Iris pigment epithelial cell (primary cell): ENCODE measurements at regions not wholly inside any gene's neighbourhood (a gene's known extent, or its start where the extent isn't known, plus 50 kb on each side); places are given as distances from the start of the nearest gene placed in this dataset.

Experiments
- DNase-seq: peaks from one replicate; pipeline ENCODE4 v3.0.0-alpha.2; 2011; ENCODE audit warnings: low read depth

- DNase-seq: no peak
Observed at GRCh38 chr5:14983666-14984441, 112.3 kb upstream of the ANKH start.

GRCh38 chr5:14980698-14981097 is 109.1 kb upstream of the ANKH start:
- no peak for DNase-seq

GRCh38 chr5:14977058-14977685 is 105.6 kb upstream of the ANKH start:
- DNase-seq: no peak

- no peak for DNase-seq
Observed at GRCh38 chr5:14976486-14976885, 104.9 kb upstream of the ANKH start.

GRCh38 chr5:14971873-14972272 is 100.3 kb upstream of the ANKH start:
- DNase-seq: no peak

DNA sequence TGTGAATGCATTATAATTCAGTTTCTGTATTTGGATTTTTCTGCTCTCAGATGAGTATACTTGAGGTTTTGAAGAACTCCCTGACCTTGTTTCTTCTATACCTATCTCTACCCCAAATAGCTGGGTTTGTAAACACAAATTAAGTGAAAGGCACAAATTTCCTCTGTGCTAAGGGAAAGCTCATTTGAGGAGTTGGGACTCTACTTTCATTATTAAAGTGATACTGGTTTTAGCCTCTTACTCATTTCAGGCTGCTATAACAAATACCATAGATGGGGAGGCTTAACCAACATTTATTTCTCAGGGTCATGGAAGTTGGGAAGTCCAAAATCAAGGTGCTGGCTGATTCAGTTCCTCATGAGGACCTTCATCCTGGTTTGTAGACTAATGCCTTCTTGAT is 97.2 kb upstream of the ANKH start:
- DNase-seq: no peak

DNA sequence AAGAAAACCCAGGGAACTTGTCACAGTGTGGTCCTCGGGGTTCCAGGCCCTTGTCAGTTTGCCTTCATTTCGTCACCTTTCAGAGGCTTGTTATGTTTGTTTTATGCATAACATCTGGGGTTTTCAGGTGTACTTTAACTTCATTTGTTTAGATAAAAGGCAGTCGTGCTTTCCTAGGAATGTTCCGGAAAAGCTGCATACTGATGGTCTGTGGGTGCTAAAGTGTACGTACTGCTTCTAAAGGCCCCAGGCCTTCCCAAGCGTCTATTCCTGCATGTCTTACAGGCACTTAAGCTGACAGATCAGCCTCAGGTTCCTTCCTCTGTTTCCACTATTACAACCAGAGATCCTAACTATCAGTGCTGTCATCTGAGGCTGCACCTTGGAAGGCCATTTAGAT is 95.6 kb upstream of the ANKH start:
- DNase-seq: no peak

DNA sequence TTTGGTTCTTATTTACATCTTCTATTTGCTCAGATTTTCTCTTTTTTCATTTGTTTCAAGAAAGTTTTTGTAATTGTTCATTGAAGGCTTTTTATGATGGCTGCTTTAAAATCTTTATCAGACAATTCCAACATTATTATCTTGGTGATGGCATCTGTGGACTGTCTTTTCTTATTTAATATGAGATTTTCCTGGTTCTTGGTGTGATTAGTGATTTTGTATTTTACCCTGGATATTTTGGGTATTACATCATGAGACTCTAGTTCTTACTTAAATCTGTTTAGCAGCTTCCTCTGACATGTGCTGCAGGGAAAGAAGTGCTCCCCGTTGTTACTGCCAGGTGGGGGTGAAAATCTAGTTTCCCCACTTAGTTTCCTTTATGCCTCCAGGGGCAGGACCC is 94.2 kb upstream of the ANKH start:
- no peak for DNase-seq

GRCh38 chr5:14962604-14963003 is 91.0 kb upstream of the ANKH start:
- DNase-seq: no peak

DNA sequence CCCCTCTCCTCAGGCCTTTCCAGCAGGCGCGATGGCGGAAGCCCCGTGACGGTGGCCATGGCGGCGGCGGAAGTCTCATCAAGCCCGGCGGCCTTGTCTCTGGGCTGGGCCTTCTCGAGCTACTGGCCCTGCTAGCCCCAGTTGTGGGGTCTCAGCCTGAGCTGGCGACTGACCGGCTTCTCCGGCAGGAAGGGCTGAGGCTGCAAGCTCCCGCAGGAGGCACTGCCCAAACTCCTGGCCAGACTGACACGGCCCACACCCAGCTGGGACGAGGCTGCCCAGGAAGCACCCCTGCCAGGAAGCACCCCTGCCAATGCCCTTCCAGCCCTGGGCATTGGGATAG is 88.5 kb upstream of the ANKH start:
- no peak for DNase-seq

DNA sequence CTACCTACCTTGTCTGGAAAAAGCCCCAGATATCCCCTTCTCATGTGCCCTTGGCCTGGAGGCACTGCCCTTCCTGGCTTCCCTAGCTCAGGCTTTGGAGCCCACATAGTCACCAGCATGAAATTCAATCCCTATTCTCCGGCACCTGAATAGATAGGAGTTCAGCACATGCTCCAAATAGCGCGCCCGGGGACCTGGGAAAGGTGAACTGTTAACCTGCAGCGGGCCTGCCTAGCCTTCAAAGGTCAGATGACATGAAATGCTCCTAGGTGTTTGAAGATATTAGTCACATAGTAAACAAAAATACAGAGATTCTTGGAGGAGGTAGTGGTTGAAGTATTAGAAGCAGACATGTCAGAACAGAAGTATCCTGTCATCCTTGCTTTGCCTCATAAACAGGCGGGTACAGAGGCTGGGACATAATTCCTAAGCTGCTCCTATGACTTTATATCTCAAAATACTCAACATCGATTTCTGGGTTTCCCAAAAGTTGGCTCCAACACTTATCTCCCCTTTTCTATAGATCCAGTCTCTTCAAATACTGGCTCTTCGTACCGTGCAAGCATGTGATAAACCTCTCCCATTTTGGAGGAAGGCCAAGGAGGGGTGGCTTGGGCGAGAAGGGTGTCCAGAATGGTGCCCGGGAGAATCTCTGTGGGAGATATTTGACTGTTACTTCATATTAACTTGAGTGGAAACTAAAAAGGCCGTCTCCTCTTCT is 88.0 kb upstream of the ANKH start:
- peak; percentile 25 for DNase-seq

DNA sequence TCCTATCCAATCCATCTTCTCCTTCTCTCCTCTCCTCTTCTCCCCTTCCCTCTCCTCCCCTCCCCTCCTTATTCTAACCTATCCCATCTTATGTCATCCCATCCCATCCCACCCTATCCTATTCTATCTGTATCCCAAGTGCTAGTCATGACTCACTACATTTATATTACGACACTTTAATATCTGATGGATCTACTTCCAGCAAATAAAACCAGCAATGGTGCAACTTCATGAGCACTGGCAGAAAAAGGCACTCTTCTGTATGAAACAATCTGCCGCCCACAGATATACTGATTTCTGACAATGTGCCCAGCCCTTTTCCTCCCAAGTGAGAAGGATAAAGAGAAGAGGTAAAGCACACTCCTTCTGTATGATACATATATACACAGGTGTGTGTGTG is 86.6 kb upstream of the ANKH start:
- peak; percentile 42 for DNase-seq

GRCh38 chr5:14956423-14957046 is 85.0 kb upstream of the ANKH start:
- DNase-seq: no peak

- DNase-seq: no peak
Observed at GRCh38 chr5:14954616-14955343, 83.2 kb upstream of the ANKH start.

DNA sequence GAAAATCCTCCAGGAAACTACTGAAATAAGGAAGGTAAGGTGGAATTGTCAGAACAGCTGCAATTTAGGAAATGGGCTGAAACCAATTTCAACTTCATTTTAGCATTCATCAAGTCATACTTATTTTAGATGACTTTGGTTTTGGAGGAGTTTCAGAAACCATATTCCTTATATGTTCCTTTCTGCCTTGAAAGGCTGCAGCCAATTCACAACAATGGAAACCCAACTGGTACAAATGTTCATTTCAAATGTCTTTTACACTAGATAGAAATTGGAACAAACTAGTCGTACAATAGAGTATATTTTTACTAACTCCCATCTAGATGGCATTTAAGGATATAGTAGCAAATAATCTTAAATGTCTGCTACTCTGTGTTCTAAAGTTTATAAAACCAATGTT is 82.6 kb upstream of the ANKH start:
- no peak for DNase-seq

DNA sequence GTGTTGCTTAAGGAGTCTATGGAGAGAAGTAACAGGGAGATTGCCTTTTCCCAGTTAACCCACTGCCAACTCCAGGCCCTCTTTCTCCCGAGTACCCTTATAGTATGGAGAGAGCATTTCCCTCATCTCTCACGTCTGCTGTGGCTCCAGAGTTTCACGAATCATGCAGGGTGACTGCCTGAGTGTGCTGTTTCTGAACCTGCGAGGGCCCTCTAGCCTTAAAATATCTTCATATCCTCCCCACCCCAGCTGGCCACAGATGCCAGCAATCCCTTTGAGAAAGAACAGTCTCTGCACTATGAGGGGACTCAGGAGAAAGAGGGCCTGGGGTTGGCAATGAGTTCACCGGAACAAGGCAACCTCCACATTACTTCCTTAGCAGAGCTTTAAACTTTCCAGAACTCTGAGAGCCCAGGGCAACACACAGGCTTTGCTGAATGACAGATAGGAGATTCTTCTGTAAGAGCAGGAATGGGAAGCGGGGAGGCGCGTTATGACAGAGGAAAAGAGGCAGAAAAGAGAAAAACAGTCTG is 81.6 kb upstream of the ANKH start:
- DNase-seq: no peak

DNA sequence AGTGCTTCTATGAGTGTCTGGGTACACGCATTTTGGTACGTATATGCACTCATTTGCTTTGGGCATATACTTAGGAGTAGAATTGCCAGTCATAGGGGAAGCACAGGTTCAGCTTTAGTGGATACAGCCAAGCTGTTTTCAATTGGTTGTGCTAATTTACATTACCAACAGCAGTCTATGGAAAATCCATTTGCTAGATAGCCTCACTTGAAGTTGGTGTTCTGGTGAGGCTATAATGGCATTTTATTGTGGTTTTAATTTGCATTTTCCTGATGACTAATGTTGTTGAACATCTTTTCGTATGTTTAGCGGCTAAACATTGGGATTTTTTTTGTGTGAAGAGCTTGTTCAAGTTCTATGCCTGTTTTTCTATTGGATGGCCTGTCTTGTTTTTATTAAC is 76.8 kb upstream of the ANKH start:
- DNase-seq: no peak

GRCh38 chr5:14946815-14947620 is 75.4 kb upstream of the ANKH start:
- no peak for DNase-seq

DNA sequence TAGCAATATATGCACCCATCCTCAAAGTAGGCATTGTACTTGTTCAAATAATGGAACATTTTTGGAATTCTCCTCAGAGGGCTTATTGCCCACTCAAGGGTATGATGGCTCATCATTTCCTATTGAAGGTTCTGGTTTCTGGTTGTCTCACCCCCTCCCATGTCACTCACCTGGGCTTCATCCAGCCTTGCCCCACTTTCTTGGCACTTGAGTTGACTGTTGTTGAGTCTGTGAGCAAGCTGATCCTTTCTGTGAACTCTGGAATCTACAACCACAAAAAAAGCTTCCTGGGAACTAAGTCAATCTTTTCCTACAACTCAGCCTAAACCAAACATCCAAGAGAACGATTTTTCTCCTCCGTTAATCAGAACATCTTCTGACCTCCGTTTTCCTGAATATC is 73.9 kb upstream of the ANKH start:
- DNase-seq: peak; percentile 26

DNA sequence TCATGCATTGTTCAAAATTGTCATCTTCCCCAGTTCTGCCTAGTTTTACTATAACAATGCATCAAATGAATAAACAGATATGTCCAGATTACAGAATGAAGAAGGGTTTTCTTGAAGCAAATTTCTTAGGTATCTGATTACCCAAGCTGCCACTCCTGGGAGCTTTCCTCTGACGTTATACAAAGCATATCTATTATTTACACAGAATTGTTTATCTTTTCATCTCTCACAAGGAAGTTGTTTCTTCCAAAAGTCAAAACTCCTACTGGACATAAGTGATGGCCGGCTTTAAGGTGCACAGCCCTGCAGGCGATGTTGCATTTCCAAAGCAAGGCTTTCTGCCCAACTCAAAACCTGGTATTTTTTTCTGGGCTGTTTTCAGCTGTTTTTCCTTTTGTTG is 73.4 kb upstream of the ANKH start:
- DNase-seq: peak; percentile 18

- no peak for DNase-seq
Observed at GRCh38 chr5:14944350-14944739, 72.8 kb upstream of the ANKH start.
